GM21619 (cell line): ENCODE measurements at regions not wholly inside any gene's neighbourhood (a gene's known extent, or its start where the extent isn't known, plus 50 kb on each side); places are given as distances from the start of the nearest gene placed in this dataset.
"Not testable (repeated sequence)": the region's sequence is repeated elsewhere in the genome, so short reads cannot be mapped to it uniquely, and the experiment has no call there.

Experiments used
- ATAC-seq: cut with Tn5 transposase; IDR thresholded peaks from one replicate; pipeline ENCODE4 v1.9.1; 2021; ENCODE audit not compliant: unreplicated experiment

- no peak for ATAC-seq
These were observed 144.7 kb upstream of the UST start for GRCh38 chr6:148602136-148602535.

- no peak for ATAC-seq
These were observed 138.5 kb upstream of the UST start for GRCh38 chr6:148608199-148608951.

GRCh38 chr6:148611213-148611612 lies 135.6 kb upstream of the UST start:
- no peak for ATAC-seq

- no peak for ATAC-seq
These were observed 134.8 kb upstream of the UST start for GRCh38 chr6:148612043-148612442.

- no peak for ATAC-seq
These were observed 132.2 kb upstream of the UST start for GRCh38 chr6:148614602-148615001.

- no peak for ATAC-seq
These were observed 130.0 kb upstream of the UST start for GRCh38 chr6:148616841-148617240.

GRCh38 chr6:148617530-148617929 lies 129.3 kb upstream of the UST start:
- ATAC-seq: no peak

GRCh38 chr6:148619891-148620290 lies 126.9 kb upstream of the UST start:
- no peak for ATAC-seq

- no peak for ATAC-seq
These were observed 126.1 kb upstream of the UST start for GRCh38 chr6:148620579-148621298.

GRCh38 chr6:148625609-148626008 lies 121.2 kb upstream of the UST start:
- ATAC-seq: no peak

GRCh38 chr6:148628251-148628650 lies 118.6 kb upstream of the UST start:
- no peak for ATAC-seq

- ATAC-seq: no peak
These were observed 117.6 kb upstream of the UST start for GRCh38 chr6:148629181-148629580.

GRCh38 chr6:148629592-148630465 lies 117.0 kb upstream of the UST start:
- no peak for ATAC-seq

- no peak for ATAC-seq
These were observed 111.6 kb upstream of the UST start for GRCh38 chr6:148635070-148635743.

GRCh38 chr6:148641836-148642235 lies 105.0 kb upstream of the UST start:
- ATAC-seq: not testable (repeated sequence)

GRCh38 chr6:148643208-148643607 lies 103.6 kb upstream of the UST start:
- not testable (repeated sequence) for ATAC-seq

- not testable (repeated sequence) for ATAC-seq
These were observed 101.8 kb upstream of the UST start for GRCh38 chr6:148645049-148645448.

GRCh38 chr6:148648754-148649453 lies 97.9 kb upstream of the UST start:
- ATAC-seq: no peak

- no peak for ATAC-seq
These were observed 97.3 kb upstream of the UST start for GRCh38 chr6:148649454-148649963.

GRCh38 chr6:148650941-148651505 lies 95.8 kb upstream of the UST start:
- ATAC-seq: no peak
